DOHH2 (cell line): ENCODE measurements at regions not wholly inside any gene's neighbourhood (a gene's known extent, or its start where the extent isn't known, plus 50 kb on each side); places are given as distances from the start of the nearest gene placed in this dataset.

Experiments used
- H3F3A ChIP-seq: fragments of 200-600 bp; sonication (generic), shearing (Covaris generic); 2 replicates; pipeline ENCODE4 v1.6.0; 2016; ENCODE audit warnings: antibody characterized with exemption, mild to moderate bottlenecking; ENCODE audit not compliant: control insufficient read depth, insufficient read depth
- H3K27ac ChIP-seq: fragments of 200-600 bp; sonication (generic); 2 replicates; pipeline ENCODE4 v1.5.1; 2014; ENCODE audit warnings: low read depth, mild to moderate bottlenecking, low read length, moderate library complexity
- H3K27me3 ChIP-seq: fragments of 200-600 bp; sonication (generic); 2 replicates; pipeline ENCODE4 v1.6.1; 2014; ENCODE audit warnings: mild to moderate bottlenecking, low read length, mixed read lengths; ENCODE audit not compliant: control insufficient read depth
- H3K36me3 ChIP-seq: fragments of 200-600 bp; sonication (generic); 2 replicates; pipeline ENCODE4 v1.6.1; 2014; ENCODE audit warnings: mild to moderate bottlenecking, low read length, moderate library complexity, mixed read lengths; ENCODE audit not compliant: control insufficient read depth
- H3K4me1 ChIP-seq: fragments of 200-600 bp; sonication (generic); 2 replicates; pipeline ENCODE4 v1.6.1; 2014; ENCODE audit warnings: mild to moderate bottlenecking, low read length, mixed read lengths; ENCODE audit not compliant: control insufficient read depth
- H3K4me2 ChIP-seq: fragments of 200-600 bp; sonication (generic); 2 replicates; pipeline ENCODE4 v1.6.0; 2014; ENCODE audit warnings: mild to moderate bottlenecking, low read length, moderate library complexity
- H3K4me3 ChIP-seq: fragments of 200-600 bp; sonication (generic); 2 replicates; pipeline ENCODE4 v1.5.1; 2014; ENCODE audit warnings: mild to moderate bottlenecking, low read length, mixed read lengths
- H3K79me2 ChIP-seq: fragments of 200-600 bp; sonication (generic); 2 replicates; pipeline ENCODE4 v1.6.1; 2014; ENCODE audit warnings: mild to moderate bottlenecking, low read length, mixed read lengths; ENCODE audit not compliant: control insufficient read depth
- H3K9me2 ChIP-seq: fragments of 200-600 bp; sonication (generic); replicated peaks from 2 replicates; pipeline ENCODE4 v1.6.1; 2014; ENCODE audit warnings: mild to moderate bottlenecking, low read length, mixed read lengths; ENCODE audit not compliant: control insufficient read depth
- H3K9me3 ChIP-seq: fragments of 200-600 bp; sonication (generic); 2 replicates; pipeline ENCODE4 v1.6.1; 2014; ENCODE audit warnings: antibody characterized with exemption, low read length, mixed read lengths; ENCODE audit not compliant: control insufficient read depth, insufficient read depth
- H4K20me1 ChIP-seq: fragments of 200-600 bp; sonication (generic); 2 replicates; pipeline ENCODE4 v1.6.0; 2014; ENCODE audit warnings: low read depth, mild to moderate bottlenecking, antibody characterized with exemption, low read length, moderate library complexity; ENCODE audit not compliant: control insufficient read depth, insufficient read depth
- CTCF ChIP-seq: fragments of 200-600 bp; sonication (generic); IDR thresholded peaks from one replicate; pipeline ENCODE4 v1.5.1; 2014; ENCODE audit warnings: antibody characterized with exemption, mild to moderate bottlenecking, low read depth, low read length; ENCODE audit not compliant: poor library complexity, severe bottlenecking
- EZH2phosphoT487 ChIP-seq: fragments of 200-600 bp; sonication (generic); IDR thresholded peaks from 2 replicates; pipeline ENCODE4 v1.6.1; 2017; ENCODE audit warnings: borderline replicate concordance, mild to moderate bottlenecking, antibody characterized with exemption, low read length, moderate library complexity, mixed read lengths

- H3K9me2 ChIP-seq, result no peaks in the 10 kb centered on the region
- no peaks in the 10 kb centered on the region for H3F3A ChIP-seq
These were observed 1395.0 kb downstream of the ZPLD1 start for GRCh38 chr3:103829723-103830326.

GRCh38 chr3:103847081-103848062 is 1412.6 kb downstream of the ZPLD1 start:
- H3K9me2 ChIP-seq, result no peaks in the 10 kb centered on the region
- no peaks in the 10 kb centered on the region for H3K79me2 ChIP-seq
- no peak for TF ChIP-seq EZH2phosphoT487
- TF ChIP-seq CTCF, result no peak

More at GRCh38 chr3:103829723-103830326, 1395.0 kb downstream of the ZPLD1 start:
- H3K4me2 ChIP-seq, result no peak overlapping the region
- no peaks in the 10 kb centered on the region for H3K79me2 ChIP-seq
- H3K9me3 ChIP-seq, result no peaks in the 10 kb centered on the region
- TF ChIP-seq EZH2phosphoT487 (no peak), CTCF (no peak)
- H3K36me3 ChIP-seq, result no peaks in the 10 kb centered on the region
- no peaks in the 10 kb centered on the region for H3K4me1 ChIP-seq
- H3K27ac ChIP-seq, result no peak overlapping the region
- no peak overlapping the region for H3K4me3 ChIP-seq
- H3K27me3 ChIP-seq, result no peaks in the 10 kb centered on the region
- H4K20me1 ChIP-seq, result no peaks in the 10 kb centered on the region

GRCh38 chr3:103851793-103852192 is 1417.0 kb downstream of the ZPLD1 start:
- H3K4me2 ChIP-seq, result no peak overlapping the region
- no peaks in the 10 kb centered on the region for H3K9me2 ChIP-seq
- H4K20me1 ChIP-seq, result no peaks in the 10 kb centered on the region
- no peaks in the 10 kb centered on the region for H3K27me3 ChIP-seq
- H3K9me3 ChIP-seq, result no peaks in the 10 kb centered on the region
- no peaks in the 10 kb centered on the region for H3K79me2 ChIP-seq
- no peaks in the 10 kb centered on the region for H3K36me3 ChIP-seq
- H3K27ac ChIP-seq, result no peak overlapping the region
- TF ChIP-seq EZH2phosphoT487 (no peak), CTCF (no peak)
- H3K4me3 ChIP-seq, result no peak overlapping the region
- H3K4me1 ChIP-seq, result no peaks in the 10 kb centered on the region
- no peaks in the 10 kb centered on the region for H3F3A ChIP-seq

More at GRCh38 chr3:103847081-103848062, 1412.6 kb downstream of the ZPLD1 start:
- no peak overlapping the region for H3K4me3 ChIP-seq
- no peak overlapping the region for H3K27ac ChIP-seq
- H3K27me3 ChIP-seq, result no peaks in the 10 kb centered on the region
- no peaks in the 10 kb centered on the region for H3K4me1 ChIP-seq
- H3F3A ChIP-seq, result no peaks in the 10 kb centered on the region
- no peaks in the 10 kb centered on the region for H3K9me3 ChIP-seq
- H3K36me3 ChIP-seq, result no peaks in the 10 kb centered on the region
- H3K4me2 ChIP-seq, result no peak overlapping the region
- no peaks in the 10 kb centered on the region for H4K20me1 ChIP-seq
